Suppressor macrophage (primary cell): ENCODE measurements at regions not wholly inside any gene's neighbourhood (a gene's known extent, or its start where the extent isn't known, plus 50 kb on each side); places are given as distances from the start of the nearest gene placed in this dataset.
"Not testable (repeated sequence)": the region's sequence is repeated elsewhere in the genome, so short reads cannot be mapped to it uniquely, and the experiment has no call there.

Source experiments
- DNase-seq, 4 experiments: peaks; one replicate each; pipeline ENCODE4 v3.0.0-alpha.2; 2020 to 2022

GRCh38 chr14:48382961-48383360, 707.6 kb upstream of the MDGA2 start:
- DNase-seq = no peak

DNA sequence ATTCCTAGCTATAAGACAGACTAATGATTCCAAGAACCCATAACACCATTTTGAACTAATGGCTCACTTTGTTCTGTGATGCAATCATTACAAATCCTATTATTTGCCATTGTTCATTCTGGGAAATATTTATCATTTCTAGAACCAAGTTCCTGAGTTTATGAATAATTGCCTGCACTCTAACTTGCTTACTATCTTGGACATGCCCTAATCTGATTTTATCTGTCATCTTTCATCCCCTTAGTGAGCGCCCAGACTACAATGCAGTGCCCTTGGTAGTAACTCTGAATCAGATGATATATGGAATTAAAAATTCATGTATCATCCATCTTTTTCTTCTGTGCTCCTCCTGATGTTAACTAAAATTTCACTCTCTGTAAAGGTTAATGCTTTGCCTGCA, 703.1 kb upstream of the MDGA2 start:
- no peak for DNase-seq

- no peak for DNase-seq
These were observed 698.6 kb upstream of the MDGA2 start for GRCh38 chr14:48373981-48374380.

DNA sequence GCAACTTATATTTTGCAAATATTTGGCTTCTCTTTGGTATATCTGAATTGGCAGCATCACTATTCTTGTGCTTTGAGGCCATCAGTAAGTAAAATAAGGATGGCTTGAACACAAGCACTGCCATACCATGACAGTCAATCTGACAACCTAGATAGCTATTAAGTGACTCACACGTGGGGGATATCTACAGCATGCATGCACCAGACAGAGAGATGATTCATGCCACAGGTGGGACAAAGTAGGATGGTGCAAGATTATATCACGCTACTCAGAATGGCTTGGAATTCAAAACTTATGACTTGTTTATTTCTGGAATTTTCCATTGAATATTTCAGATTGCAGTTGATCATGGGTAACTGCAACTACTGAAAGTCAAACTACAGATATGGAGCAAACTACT, 675.6 kb upstream of the MDGA2 start:
- DNase-seq = no peak

DNA sequence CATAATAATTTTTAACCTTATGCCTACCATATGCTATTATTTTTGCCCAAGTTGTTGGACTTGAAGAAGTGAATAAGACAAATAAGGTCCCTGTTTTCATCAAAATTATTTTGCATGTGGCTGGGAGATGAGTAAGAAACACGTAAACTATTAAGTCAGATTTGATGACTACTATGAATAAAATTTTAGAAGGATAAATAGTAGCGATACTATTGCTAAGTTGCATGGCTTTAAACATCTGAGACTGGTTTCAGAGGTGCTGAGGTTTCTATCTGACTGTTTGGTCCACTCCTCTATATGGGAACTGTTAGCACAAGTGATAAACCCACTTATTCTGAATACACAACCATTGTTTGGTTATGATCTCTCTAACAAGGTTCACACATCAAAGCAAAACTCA, 674.3 kb upstream of the MDGA2 start:
- DNase-seq = no peak

GRCh38 chr14:48341069-48341468, 665.7 kb upstream of the MDGA2 start:
- no peak for DNase-seq

GRCh38 chr14:48333221-48333920, 658.0 kb upstream of the MDGA2 start:
- DNase-seq = no peak

GRCh38 chr14:48331421-48331820, 656.0 kb upstream of the MDGA2 start:
- no peak for DNase-seq

DNA sequence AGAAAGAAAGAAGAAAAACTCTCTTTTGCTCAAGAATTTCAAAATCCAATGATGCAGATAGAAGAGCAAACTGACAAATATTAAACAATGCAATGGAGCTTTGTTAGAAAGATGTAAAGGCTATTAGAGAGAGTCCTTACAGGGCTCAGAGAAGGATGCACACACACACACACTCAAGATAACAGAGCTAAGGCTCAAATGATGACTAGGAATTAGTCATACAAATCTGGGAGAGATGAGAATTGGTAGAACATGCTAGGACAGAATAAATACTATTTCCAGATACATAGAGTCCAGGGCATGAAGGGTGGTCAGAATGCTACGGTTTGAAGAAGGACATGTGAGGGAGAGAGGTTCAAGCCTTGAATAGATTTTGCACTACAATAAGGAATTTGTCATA, 650.1 kb upstream of the MDGA2 start:
- no peak for DNase-seq

GRCh38 chr14:48323665-48324064, 648.3 kb upstream of the MDGA2 start:
- no peak for DNase-seq

DNA sequence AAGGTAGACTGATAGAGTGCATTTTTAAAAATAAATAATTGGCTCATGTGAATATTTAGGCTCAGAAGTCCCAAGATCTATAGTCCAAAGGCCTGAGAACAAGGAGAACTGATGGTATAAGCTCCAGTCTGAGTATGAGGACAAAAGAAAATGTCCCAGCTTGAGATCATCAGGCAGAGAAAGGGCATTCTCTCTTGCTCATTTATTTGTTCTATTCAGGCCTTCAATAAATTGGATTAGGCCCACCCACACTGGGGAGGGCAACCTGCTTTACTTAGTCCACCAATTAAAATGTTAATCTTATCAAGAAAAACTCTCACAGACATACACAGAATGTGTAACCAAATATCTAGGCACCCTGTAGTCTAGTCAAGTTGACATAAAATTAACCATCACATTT, 644.4 kb upstream of the MDGA2 start:
- DNase-seq = no peak

DNA sequence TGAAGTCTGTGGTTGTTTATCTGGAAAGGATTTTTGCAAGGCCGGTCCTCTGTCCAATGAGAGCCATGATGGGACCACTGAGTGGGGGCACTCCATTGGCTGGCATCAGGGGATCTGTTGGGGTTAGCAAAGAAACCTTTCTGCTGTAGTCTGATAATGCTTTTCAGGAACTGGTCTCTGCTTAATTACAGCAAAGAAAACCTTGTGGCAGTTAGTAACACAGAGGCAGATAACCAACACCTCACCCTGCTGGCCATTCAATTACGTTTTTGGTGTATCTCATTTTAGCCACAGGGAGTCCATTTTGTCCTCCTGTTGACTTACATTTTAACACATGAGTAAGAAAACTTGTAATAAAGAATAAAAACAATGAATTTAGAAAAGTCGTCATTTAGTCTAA, 629.3 kb upstream of the MDGA2 start:
- DNase-seq = no peak

GRCh38 chr14:48289701-48290100, 614.3 kb upstream of the MDGA2 start:
- no peak for DNase-seq

- DNase-seq = not testable (repeated sequence)
These were observed 609.8 kb upstream of the MDGA2 start for GRCh38 chr14:48285217-48285616.

DNA sequence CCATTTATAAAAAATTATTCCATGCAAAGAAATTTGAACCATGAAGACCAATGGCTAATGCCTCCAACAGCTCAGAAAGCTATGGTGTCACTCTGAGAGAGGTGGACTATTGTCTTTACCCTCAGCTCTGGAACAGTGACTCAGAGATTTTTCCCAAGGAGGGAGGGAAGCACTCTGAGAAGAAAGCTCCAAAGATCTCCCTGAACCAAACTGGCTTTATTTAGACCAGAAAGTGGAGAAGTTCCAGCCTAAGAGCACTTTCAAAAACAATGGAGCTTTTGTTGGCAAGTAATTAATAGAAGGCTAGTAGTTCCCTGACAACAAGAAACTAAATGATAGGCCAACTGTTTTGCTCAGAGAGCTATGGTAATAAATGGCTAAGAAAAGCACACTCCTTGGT, 599.9 kb upstream of the MDGA2 start:
- DNase-seq = no peak

DNA sequence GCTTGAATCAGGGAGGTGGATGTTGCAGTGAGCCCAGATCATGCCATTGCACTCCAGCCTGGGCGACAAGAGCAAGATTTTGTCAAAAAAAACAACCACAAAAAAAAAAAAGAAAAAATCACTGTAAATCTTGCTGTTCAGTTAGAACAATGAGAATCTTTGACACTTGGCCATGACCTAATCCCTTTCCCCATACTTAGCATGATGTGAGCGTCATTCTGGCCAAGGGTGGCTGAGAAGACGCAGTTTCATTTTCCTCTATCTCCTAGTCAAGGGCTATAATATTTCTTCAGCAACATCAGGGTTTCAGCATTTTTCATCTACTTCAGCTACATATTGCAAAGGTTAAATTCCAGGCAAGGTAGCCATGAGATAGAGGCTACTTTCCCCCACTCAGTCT, 599.4 kb upstream of the MDGA2 start:
- DNase-seq = no peak

DNA sequence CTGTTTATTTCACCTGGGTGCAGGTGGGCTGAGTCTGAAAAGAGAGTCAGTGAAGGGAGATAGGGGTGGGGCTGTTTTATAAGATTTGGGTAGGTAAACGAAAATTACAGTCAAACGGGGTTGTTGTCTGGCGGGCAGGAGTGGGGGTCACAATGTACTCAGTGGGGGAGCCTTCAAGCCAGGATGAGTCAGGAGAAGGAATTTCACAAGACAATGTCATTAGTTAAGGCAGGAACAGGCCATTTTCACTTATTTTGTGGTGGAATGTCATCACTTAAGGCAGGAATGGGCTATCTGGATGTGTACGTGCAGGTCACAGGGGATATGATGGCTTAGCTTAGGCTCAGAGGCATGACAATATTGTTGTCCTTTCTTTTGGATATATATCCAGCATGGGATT, 592.5 kb upstream of the MDGA2 start:
- not testable (repeated sequence) for DNase-seq

GRCh38 chr14:48266201-48266600, 590.8 kb upstream of the MDGA2 start:
- not testable (repeated sequence) for DNase-seq

- DNase-seq = no peak
These were observed 586.0 kb upstream of the MDGA2 start for GRCh38 chr14:48261436-48261835.

DNA sequence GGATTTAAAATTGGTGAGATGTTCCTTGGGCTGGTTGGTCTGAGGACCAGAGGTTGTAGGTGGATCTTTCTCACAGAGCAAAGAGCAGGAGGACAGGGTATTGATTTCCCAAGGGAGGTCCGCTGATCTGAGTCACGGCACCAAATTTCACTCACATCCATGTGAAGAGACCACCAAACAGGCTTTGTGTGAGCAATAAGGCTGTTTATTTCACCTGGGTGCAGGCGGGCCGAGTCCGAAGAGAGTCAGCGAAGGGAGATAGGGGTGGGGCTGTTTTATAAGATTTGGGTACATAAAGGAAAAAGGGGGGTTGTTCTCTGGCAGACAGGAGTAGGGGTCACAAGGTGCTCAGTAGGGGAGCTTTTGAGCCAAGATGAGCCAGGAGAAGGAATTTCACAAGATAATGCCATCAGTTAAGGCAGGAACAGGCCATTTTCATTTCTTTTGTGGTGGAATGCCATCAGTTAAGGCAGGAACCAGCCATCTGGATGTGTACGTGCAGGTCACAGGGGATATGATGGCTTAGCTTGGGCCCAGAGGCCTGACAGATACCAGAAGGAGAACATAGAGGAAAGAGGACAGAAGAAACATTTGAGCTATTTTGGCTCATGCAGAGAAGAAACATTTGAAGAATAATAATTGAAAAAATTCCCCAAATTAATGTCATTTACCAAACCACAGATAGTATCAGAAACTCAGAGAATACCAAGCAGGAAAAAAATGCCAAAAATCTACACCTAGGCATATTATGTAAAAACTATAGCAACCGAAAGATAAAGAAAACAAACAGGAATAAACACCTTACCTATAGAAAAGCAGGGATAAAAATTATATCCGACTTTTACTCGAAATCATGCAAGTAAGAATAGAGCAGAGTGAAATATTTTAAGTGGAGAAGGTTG, 585.2 kb upstream of the MDGA2 start:
- DNase-seq = not testable (repeated sequence)

DNA sequence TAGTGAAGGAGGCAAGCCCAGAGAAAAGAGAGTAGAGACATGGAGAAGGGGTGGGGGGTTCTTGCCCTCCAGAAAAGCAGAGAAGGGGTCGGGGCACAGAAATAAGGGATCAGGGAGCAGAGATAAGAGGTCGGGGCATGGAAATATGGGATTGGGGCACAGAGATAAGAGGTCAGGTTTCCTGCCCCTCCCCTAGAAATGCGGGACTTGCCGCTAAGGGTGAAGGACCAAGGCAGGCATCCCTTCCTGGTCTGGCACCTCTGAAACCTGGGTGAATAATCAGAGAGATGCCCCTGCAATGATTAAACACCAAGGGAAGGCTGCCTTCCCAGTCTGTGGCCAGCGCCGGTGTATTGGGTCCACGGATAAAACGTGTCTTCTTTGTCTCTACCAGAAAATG, 584.5 kb upstream of the MDGA2 start:
- DNase-seq = not testable (repeated sequence)

GRCh38 chr14:48259232-48259631, 583.8 kb upstream of the MDGA2 start:
- DNase-seq = not testable (repeated sequence)

GRCh38 chr14:48258703-48259102, 583.3 kb upstream of the MDGA2 start:
- not testable (repeated sequence) for DNase-seq

DNA sequence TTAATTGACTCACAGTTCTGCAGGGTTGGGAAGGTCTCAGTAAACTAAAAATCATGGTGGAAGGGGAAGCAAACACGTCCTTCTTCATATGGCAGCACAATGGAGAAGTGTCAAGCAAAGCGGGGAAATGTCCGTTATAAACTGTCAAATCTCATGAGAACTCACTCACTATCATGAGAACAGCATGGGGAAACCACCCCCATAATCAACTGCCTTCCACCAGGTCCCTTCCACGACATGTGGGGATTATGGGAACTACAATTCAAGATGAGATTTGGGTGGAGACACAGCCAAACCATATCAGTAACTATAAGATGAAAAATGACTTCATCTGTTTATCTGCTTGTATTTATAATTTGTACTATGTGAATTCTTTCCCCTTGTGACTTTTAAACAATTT, 577.6 kb upstream of the MDGA2 start:
- no peak for DNase-seq
